ENCODE measurements at regions not wholly inside any gene's neighbourhood (a gene's known extent, or its start where the extent isn't known, plus 50 kb on each side); places are given as distances from the start of the nearest gene placed in this dataset.

- TF ChIP-seq, protein P1, sequence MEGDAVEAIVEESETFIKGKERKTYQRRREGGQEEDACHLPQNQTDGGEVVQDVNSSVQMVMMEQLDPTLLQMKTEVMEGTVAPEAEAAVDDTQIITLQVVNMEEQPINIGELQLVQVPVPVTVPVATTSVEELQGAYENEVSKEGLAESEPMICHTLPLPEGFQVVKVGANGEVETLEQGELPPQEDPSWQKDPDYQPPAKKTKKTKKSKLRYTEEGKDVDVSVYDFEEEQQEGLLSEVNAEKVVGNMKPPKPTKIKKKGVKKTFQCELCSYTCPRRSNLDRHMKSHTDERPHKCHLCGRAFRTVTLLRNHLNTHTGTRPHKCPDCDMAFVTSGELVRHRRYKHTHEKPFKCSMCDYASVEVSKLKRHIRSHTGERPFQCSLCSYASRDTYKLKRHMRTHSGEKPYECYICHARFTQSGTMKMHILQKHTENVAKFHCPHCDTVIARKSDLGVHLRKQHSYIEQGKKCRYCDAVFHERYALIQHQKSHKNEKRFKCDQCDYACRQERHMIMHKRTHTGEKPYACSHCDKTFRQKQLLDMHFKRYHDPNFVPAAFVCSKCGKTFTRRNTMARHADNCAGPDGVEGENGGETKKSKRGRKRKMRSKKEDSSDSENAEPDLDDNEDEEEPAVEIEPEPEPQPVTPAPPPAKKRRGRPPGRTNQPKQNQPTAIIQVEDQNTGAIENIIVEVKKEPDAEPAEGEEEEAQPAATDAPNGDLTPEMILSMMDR (IDR thresholded peaks at IDR 0.05; ENCODE audit: low read depth, low read length, missing input control) = no peak
- TF ChIP-seq TAF1 (conservative IDR thresholded peaks at IDR 0.05) (no peak), FOXA1 (IDR thresholded peaks at IDR 0.05) (no peak), ZBTB33 (IDR thresholded peaks at IDR 0.05) (no peak), EGR1 (IDR thresholded peaks at IDR 0.05; ENCODE audit: low read depth in 2 of 2) (no peak), SP1 (IDR thresholded peaks at IDR 0.05) (no peak), YY1 (IDR thresholded peaks at IDR 0.05) (no peak), RAD21 (IDR thresholded peaks at IDR 0.05) (no peak), JUND (IDR thresholded peaks at IDR 0.05) (no peak), FOXA2 (IDR thresholded peaks at IDR 0.05) (no peak)
- TF ChIP-seq, protein P2, sequence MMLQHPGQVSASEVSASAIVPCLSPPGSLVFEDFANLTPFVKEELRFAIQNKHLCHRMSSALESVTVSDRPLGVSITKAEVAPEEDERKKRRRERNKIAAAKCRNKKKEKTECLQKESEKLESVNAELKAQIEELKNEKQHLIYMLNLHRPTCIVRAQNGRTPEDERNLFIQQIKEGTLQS (IDR thresholded peaks at IDR 0.05) = no peak
- TF ChIP-seq, protein P3, sequence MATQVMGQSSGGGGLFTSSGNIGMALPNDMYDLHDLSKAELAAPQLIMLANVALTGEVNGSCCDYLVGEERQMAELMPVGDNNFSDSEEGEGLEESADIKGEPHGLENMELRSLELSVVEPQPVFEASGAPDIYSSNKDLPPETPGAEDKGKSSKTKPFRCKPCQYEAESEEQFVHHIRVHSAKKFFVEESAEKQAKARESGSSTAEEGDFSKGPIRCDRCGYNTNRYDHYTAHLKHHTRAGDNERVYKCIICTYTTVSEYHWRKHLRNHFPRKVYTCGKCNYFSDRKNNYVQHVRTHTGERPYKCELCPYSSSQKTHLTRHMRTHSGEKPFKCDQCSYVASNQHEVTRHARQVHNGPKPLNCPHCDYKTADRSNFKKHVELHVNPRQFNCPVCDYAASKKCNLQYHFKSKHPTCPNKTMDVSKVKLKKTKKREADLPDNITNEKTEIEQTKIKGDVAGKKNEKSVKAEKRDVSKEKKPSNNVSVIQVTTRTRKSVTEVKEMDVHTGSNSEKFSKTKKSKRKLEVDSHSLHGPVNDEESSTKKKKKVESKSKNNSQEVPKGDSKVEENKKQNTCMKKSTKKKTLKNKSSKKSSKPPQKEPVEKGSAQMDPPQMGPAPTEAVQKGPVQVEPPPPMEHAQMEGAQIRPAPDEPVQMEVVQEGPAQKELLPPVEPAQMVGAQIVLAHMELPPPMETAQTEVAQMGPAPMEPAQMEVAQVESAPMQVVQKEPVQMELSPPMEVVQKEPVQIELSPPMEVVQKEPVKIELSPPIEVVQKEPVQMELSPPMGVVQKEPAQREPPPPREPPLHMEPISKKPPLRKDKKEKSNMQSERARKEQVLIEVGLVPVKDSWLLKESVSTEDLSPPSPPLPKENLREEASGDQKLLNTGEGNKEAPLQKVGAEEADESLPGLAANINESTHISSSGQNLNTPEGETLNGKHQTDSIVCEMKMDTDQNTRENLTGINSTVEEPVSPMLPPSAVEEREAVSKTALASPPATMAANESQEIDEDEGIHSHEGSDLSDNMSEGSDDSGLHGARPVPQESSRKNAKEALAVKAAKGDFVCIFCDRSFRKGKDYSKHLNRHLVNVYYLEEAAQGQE (IDR thresholded peaks at IDR 0.05) = no peak
- TF ChIP-seq, protein P4, sequence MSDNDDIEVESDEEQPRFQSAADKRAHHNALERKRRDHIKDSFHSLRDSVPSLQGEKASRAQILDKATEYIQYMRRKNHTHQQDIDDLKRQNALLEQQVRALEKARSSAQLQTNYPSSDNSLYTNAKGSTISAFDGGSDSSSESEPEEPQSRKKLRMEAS (IDR thresholded peaks at IDR 0.05) = no peak
Measured at GRCh38 chrX:150310417-150310816, 52.7 kb upstream of the MAMLD1 start.
